T-helper 17 cell (primary cell): ENCODE measurements at regions not wholly inside any gene's neighbourhood (a gene's known extent, or its start where the extent isn't known, plus 50 kb on each side); places are given as distances from the start of the nearest gene placed in this dataset.
"Not testable (repeated sequence)": the region's sequence is repeated elsewhere in the genome, so short reads cannot be mapped to it uniquely, and the experiment has no call there.

ENCODE experiments used
- ATAC-seq: fragments of 150-1000 bp; cut with Tn5 transposase; 2 replicates; pipeline ENCODE4 v1.10.0; 2021; ENCODE audit warnings: mild to moderate bottlenecking, moderate library complexity
- DNase-seq, 3 donors: peaks; one replicate each; pipeline versions ENCODE4 v3.0.0 to v3.0.0-alpha.2; 2020 to 2021
- H3K9me3 ChIP-seq: one replicate; pipeline ENCODE4 v1.7.0; 2013; ENCODE audit warnings: low read length, mild to moderate bottlenecking; ENCODE audit not compliant: control insufficient read depth, poor library complexity, severe bottlenecking
- H3K27ac Mint-ChIP-seq: one replicate; pipeline ENCODE4 v1.8.0; 2022; ENCODE audit warnings: mild to moderate bottlenecking, moderate library complexity, mixed read lengths
- H3K27me3 Mint-ChIP-seq: one replicate; pipeline ENCODE4 v1.8.0; 2022; ENCODE audit warnings: mixed read lengths
- H3K36me3 Mint-ChIP-seq: one replicate; pipeline ENCODE4 v1.8.0; 2022; ENCODE audit warnings: low read depth, mixed read lengths
- H3K4me1 Mint-ChIP-seq: one replicate; pipeline ENCODE4 v1.8.0; 2022; ENCODE audit warnings: mild to moderate bottlenecking, mixed read lengths
- H3K4me3 Mint-ChIP-seq: one replicate; pipeline ENCODE4 v1.8.0; 2022; ENCODE audit warnings: mild to moderate bottlenecking, moderate library complexity, mixed read lengths

GRCh38 chr9:115855458-115856133 lies 298.0 kb upstream of the PAPPA start:
- no peaks in the 10 kb centered on the region for H3K27me3 Mint-ChIP-seq
- no peaks in the 10 kb centered on the region for H3K9me3 ChIP-seq
- H3K4me3 Mint-ChIP-seq = no peak overlapping the region
- H3K4me1 Mint-ChIP-seq = no peaks in the 10 kb centered on the region
- no peak for DNase-seq
- ATAC-seq = no peak
- H3K27ac Mint-ChIP-seq = no peak overlapping the region
- H3K36me3 Mint-ChIP-seq = no peaks in the 10 kb centered on the region

- not testable (repeated sequence) for H3K9me3 ChIP-seq, H3K4me3 Mint-ChIP-seq, H3K4me1 Mint-ChIP-seq, H3K27ac Mint-ChIP-seq, ATAC-seq, H3K27me3 Mint-ChIP-seq, H3K36me3 Mint-ChIP-seq, DNase-seq
Measured at GRCh38 chr9:115858421-115858820, 295.2 kb upstream of the PAPPA start.

GRCh38 chr9:115862021-115862420 lies 291.6 kb upstream of the PAPPA start:
- Mint-ChIP-seq H3K4me1 (no peaks in the 10 kb centered on the region), H3K27ac (no peak overlapping the region), H3K4me3 (no peak overlapping the region), H3K36me3 (no peaks in the 10 kb centered on the region), H3K27me3 (no peaks in the 10 kb centered on the region)
- H3K9me3 ChIP-seq = no peaks in the 10 kb centered on the region
- DNase-seq (no peak), ATAC-seq (no peak)

GRCh38 chr9:115864581-115864980 lies 289.0 kb upstream of the PAPPA start:
- no peak overlapping the region for H3K4me3 Mint-ChIP-seq
- no peak for DNase-seq
- H3K36me3 Mint-ChIP-seq = no peaks in the 10 kb centered on the region
- no peaks in the 10 kb centered on the region for H3K27me3 Mint-ChIP-seq
- no peaks in the 10 kb centered on the region for H3K4me1 Mint-ChIP-seq
- no peak overlapping the region for H3K27ac Mint-ChIP-seq
- no peak for ATAC-seq
- no peaks in the 10 kb centered on the region for H3K9me3 ChIP-seq

GRCh38 chr9:115867326-115867725 lies 286.3 kb upstream of the PAPPA start:
- Mint-ChIP-seq H3K4me3 (no peak overlapping the region), H3K27me3 (no peaks in the 10 kb centered on the region), H3K36me3 (no peaks in the 10 kb centered on the region), H3K4me1 (no peaks in the 10 kb centered on the region), H3K27ac (no peak overlapping the region)
- DNase-seq (no peak), ATAC-seq (no peak)
- no peaks in the 10 kb centered on the region for H3K9me3 ChIP-seq

DNA sequence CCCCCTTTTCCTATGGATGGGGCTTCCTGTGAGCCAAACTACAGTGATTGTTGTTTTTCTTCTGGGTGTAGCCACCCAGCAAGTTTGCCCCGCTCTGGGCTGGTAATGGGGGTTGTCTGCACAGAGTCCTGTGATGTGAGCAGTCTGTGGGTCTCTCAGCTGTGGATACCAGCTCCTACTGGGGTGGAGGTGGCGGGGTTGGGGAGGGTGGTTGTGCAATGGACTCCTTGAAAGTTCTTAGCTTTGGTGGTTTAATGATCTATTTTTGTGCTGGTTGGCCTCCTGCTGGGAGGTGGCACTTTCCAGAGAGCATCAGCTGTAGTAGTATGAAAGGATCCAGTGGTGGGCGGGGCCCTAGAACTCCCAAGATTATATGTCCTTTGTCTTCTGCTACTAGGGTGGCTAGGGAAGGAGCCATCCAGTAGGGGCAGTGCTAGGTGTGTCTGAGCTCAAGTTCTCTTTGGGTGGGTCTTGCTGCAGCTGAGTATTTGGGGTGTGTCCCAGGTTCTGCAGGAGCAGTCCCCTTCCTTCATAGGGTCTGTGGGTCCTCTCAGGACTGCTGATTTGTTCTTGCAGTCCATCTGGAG lies 275.6 kb upstream of the PAPPA start:
- ATAC-seq = no peak
- Mint-ChIP-seq H3K27me3 (no peaks in the 10 kb centered on the region), H3K4me3 (no peak overlapping the region), H3K36me3 (no peaks in the 10 kb centered on the region), H3K4me1 (no peaks in the 10 kb centered on the region), H3K27ac (no peak overlapping the region)
- DNase-seq = no peak
- no peaks in the 10 kb centered on the region for H3K9me3 ChIP-seq

GRCh38 chr9:115879451-115879850 lies 274.1 kb upstream of the PAPPA start:
- no peaks in the 10 kb centered on the region for H3K9me3 ChIP-seq
- Mint-ChIP-seq H3K4me1 (no peaks in the 10 kb centered on the region), H3K27me3 (no peaks in the 10 kb centered on the region), H3K27ac (no peak overlapping the region), H3K36me3 (no peaks in the 10 kb centered on the region), H3K4me3 (no peak overlapping the region)
- no peak for ATAC-seq
- DNase-seq = no peak

DNA sequence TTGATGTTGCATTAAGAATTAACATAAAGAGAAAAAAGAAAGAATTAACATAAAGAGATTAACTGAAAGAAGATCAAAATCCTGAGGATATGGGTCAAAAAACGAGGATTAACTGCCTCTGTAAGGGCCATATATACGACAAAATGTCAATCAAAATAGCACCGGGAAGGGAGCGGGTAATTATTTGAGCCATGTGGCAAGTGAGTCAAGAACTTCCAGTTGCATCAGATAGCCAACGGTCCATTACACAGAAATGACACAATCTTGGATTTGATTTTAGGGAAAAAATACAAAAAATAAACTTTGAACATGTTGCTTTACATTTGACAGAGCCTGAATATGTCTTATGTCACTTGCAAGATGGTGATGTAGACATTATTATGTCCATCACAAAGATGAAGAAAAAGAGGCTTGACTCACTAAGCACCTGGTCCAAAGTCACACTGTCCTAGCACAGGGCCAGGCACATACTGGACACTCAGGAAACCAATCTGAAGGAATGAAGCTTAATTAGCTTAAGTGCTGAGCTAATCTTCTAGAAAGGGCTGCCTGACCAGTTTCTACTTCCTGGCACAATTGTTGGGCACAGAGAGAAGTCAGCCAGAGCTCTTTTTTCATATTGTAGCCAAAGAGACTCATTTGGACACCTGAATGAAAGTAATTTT lies 273.2 kb upstream of the PAPPA start:
- H3K27ac Mint-ChIP-seq = no peak overlapping the region
- DNase-seq (no peak), ATAC-seq (no peak)
- H3K4me3 Mint-ChIP-seq = no peak overlapping the region
- H3K27me3 Mint-ChIP-seq = no peaks in the 10 kb centered on the region
- H3K4me1 Mint-ChIP-seq = no peaks in the 10 kb centered on the region
- no peaks in the 10 kb centered on the region for H3K9me3 ChIP-seq
- H3K36me3 Mint-ChIP-seq = no peaks in the 10 kb centered on the region

- H3K4me1 Mint-ChIP-seq = no peaks in the 10 kb centered on the region
- H3K36me3 Mint-ChIP-seq = no peaks in the 10 kb centered on the region
- H3K27ac Mint-ChIP-seq = no peak overlapping the region
- H3K27me3 Mint-ChIP-seq = no peaks in the 10 kb centered on the region
- H3K9me3 ChIP-seq = no peaks in the 10 kb centered on the region
- no peak overlapping the region for H3K4me3 Mint-ChIP-seq
- ATAC-seq = no peak
- DNase-seq = no peak
Measured at GRCh38 chr9:115882911-115883310, 270.7 kb upstream of the PAPPA start.

GRCh38 chr9:115883467-115884329 lies 269.9 kb upstream of the PAPPA start:
- Mint-ChIP-seq H3K4me3 (no peak overlapping the region), H3K27me3 (no peaks in the 10 kb centered on the region), H3K27ac (no peak overlapping the region), H3K36me3 (no peaks in the 10 kb centered on the region), H3K4me1 (no peaks in the 10 kb centered on the region)
- DNase-seq (no peak), ATAC-seq (no peak)
- H3K9me3 ChIP-seq = no peaks in the 10 kb centered on the region

DNA sequence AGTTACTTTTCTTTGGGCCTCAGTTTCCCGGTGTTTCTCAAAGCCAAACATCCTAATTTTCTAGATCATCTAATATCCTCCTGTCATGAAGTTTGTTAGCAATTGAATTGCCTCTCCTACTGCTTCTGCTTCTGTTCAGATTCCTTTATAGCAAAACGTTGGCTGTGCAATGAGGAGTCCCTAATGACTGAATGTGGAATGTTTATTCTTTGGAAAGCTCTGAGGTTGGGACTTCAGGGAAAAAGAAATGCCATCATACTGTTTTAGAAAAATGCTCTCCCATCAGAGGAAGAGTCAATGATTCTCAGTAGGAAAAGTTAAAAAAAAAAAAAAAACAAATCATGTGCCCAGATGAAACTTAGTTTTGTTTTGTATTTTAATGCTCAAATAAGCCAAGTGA lies 268.7 kb upstream of the PAPPA start:
- no peaks in the 10 kb centered on the region for H3K4me1 Mint-ChIP-seq
- no peak for DNase-seq
- no peaks in the 10 kb centered on the region for H3K27me3 Mint-ChIP-seq
- H3K27ac Mint-ChIP-seq = no peak overlapping the region
- H3K9me3 ChIP-seq = no peaks in the 10 kb centered on the region
- H3K4me3 Mint-ChIP-seq = no peak overlapping the region
- no peak for ATAC-seq
- H3K36me3 Mint-ChIP-seq = no peaks in the 10 kb centered on the region

DNA sequence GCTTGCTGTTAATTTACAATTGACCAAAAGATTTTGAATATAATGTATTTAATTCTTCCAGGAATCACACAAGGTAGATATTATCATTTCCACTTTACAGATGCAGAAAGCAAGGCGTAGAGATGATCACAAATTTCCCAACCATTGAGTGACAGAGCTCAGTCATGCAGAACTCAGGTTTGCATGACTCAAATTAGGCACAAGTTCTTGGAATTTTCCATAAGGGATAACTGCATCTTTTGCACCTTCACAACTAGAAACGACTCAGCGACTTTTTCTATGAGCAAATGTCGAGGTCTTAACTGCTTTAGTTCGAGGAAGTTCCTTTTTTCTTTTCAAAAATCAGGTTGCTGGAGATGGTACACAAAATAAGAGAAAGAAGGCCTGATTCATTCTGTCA lies 265.5 kb upstream of the PAPPA start:
- ATAC-seq = no peak
- no peak for DNase-seq
- Mint-ChIP-seq H3K27me3 (peaks cover 4% of the 10 kb centered on the region), H3K27ac (no peak overlapping the region), H3K36me3 (no peaks in the 10 kb centered on the region), H3K4me1 (no peaks in the 10 kb centered on the region), H3K4me3 (no peak overlapping the region)
- no peaks in the 10 kb centered on the region for H3K9me3 ChIP-seq

DNA sequence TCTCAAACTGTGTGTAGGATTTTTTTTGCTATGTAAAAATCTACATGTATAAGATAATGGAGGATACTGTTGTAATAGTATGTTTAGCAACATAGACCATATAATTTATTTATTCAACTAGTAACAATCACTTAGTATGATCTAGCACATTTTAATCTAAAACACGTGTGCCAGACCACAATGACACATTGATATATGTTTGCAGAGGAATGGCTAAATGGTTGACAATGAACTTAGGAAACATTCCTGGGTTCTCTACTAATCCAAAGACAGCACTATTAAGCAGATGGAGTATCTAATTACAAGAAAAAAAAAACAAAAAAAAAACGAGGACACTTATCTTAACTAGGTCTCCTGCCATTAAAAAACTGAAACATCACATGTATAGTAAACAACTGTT lies 261.7 kb upstream of the PAPPA start:
- H3K9me3 ChIP-seq = no peaks in the 10 kb centered on the region
- H3K36me3 Mint-ChIP-seq = no peaks in the 10 kb centered on the region
- no peak overlapping the region for H3K27ac Mint-ChIP-seq
- DNase-seq (no peak), ATAC-seq (no peak)
- H3K27me3 Mint-ChIP-seq = peaks cover 4% of the 10 kb centered on the region
- H3K4me3 Mint-ChIP-seq = no peak overlapping the region
- H3K4me1 Mint-ChIP-seq = no peaks in the 10 kb centered on the region
